SK-N-SH treated with all-trans-retinoic acid at 6 μM for 48 hours (cell line): ENCODE measurements at regions not wholly inside any gene's neighbourhood (a gene's known extent, or its start where the extent isn't known, plus 50 kb on each side); places are given as distances from the start of the nearest gene placed in this dataset.

Experiments
- ATAC-seq: fragments of 200-7000 bp; cut with Tn5 transposase; 3 replicates; pipeline ENCODE4 v1.9.1; 2020; ENCODE audit warnings: mild to moderate bottlenecking, moderate library complexity
- ARNTL ChIP-seq: fragments of 450-650 bp; formaldehyde crosslinking; IDR thresholded peaks from 2 replicates; pipeline ENCODE4 v1.5.0; 2020; ENCODE audit warnings: low read depth, mild to moderate bottlenecking, moderate library complexity, borderline replicate concordance
- BACH2 ChIP-seq: fragments of 250-450 bp; sonication (Bioruptor Pico); IDR thresholded peaks from 2 replicates; pipeline ENCODE4 v1.9.0; 2021; ENCODE audit warnings: mild to moderate bottlenecking, borderline replicate concordance
- CSDC2 ChIP-seq: fragments of 250-450 bp; sonication (Bioruptor Pico); IDR thresholded peaks from 2 replicates; pipeline ENCODE4 v1.5.0; 2020; ENCODE audit warnings: mild to moderate bottlenecking, moderate library complexity
- ESRRG ChIP-seq: fragments of 250-450 bp; sonication (Bioruptor Pico); IDR thresholded peaks from 2 replicates; pipeline ENCODE4 v1.6.1; 2021; ENCODE audit warnings: mild to moderate bottlenecking
- GLIS3 ChIP-seq: fragments of 250-450 bp; sonication (Bioruptor Pico); IDR thresholded peaks from 2 replicates; pipeline ENCODE4 v1.5.0; 2020; ENCODE audit warnings: mild to moderate bottlenecking, moderate library complexity
- ISL1 ChIP-seq: fragments of 250-450 bp; sonication (Bioruptor Pico); IDR thresholded peaks from 2 replicates; pipeline ENCODE4 v2.1.2; 2022; ENCODE audit warnings: mild to moderate bottlenecking, moderate library complexity
- OSR1 ChIP-seq: fragments of 250-450 bp; sonication (Bioruptor Pico); IDR thresholded peaks from 2 replicates; pipeline ENCODE4 v1.8.0; 2022; ENCODE audit warnings: moderate library complexity, mild to moderate bottlenecking, inconsistent platforms
- PPARA ChIP-seq: fragments of 250-450 bp; sonication (Bioruptor Pico); IDR thresholded peaks from 2 replicates; pipeline ENCODE4 v1.5.0; 2020; ENCODE audit warnings: mild to moderate bottlenecking, borderline replicate concordance
- RARB ChIP-seq: fragments of 250-450 bp; sonication (Bioruptor Pico); IDR thresholded peaks from 2 replicates; pipeline ENCODE4 v1.8.0; 2021; ENCODE audit warnings: mild to moderate bottlenecking, moderate library complexity
- SNAI2 ChIP-seq: fragments of 250-450 bp; sonication (Bioruptor Pico); IDR thresholded peaks from 2 replicates; pipeline ENCODE4 v1.5.0; 2020; ENCODE audit warnings: mild to moderate bottlenecking, moderate library complexity
- TOX ChIP-seq: fragments of 250-450 bp; sonication (Bioruptor Pico); IDR thresholded peaks from 2 replicates; pipeline ENCODE4 v1.8.0; 2021; ENCODE audit warnings: mild to moderate bottlenecking, moderate library complexity, borderline replicate concordance
- ZC3H10 ChIP-seq: fragments of 250-450 bp; sonication (Bioruptor Pico); IDR thresholded peaks from 2 replicates; pipeline ENCODE4 v1.5.1; 2021; ENCODE audit warnings: mild to moderate bottlenecking, moderate library complexity
- ZFP3 ChIP-seq: fragments of 250-450 bp; sonication (Bioruptor Pico); IDR thresholded peaks from 2 replicates; pipeline ENCODE4 v1.5.0; 2020; ENCODE audit warnings: mild to moderate bottlenecking, moderate library complexity
- ZFP30 ChIP-seq: fragments of 450-650 bp; formaldehyde crosslinking; IDR thresholded peaks from 2 replicates; pipeline ENCODE4 v1.5.0; 2022; ENCODE audit warnings: mild to moderate bottlenecking, moderate library complexity
- ZNF565 ChIP-seq: fragments of 450-650 bp; formaldehyde crosslinking; conservative IDR thresholded peaks from 2 replicates; pipeline ENCODE4 v1.5.0; 2020; ENCODE audit warnings: low read depth, mild to moderate bottlenecking, moderate library complexity
- ZNF70 ChIP-seq: fragments of 450-650 bp; formaldehyde crosslinking; IDR thresholded peaks from 2 replicates; pipeline ENCODE4 v1.5.0; 2020; ENCODE audit warnings: mild to moderate bottlenecking, moderate library complexity
- ZNF8 ChIP-seq: fragments of 450-650 bp; formaldehyde crosslinking; IDR thresholded peaks from 2 replicates; pipeline ENCODE4 v1.5.0; 2020; ENCODE audit warnings: mild to moderate bottlenecking, moderate library complexity
- TF ChIP-seq, protein P1 (sequence below): fragments of 250-450 bp; sonication (Bioruptor Pico); IDR thresholded peaks from 2 replicates; pipeline ENCODE4 v1.8.0; 2020; ENCODE audit warnings: mild to moderate bottlenecking, moderate library complexity, borderline replicate concordance
- TF ChIP-seq, protein P2 (sequence below): fragments of 250-450 bp; sonication (Bioruptor Pico); IDR thresholded peaks from 2 replicates; pipeline ENCODE4 v1.8.0; 2021; ENCODE audit warnings: low read depth, mild to moderate bottlenecking, moderate library complexity, borderline replicate concordance
- TF ChIP-seq, protein P3 (sequence below): fragments of 250-450 bp; sonication (Bioruptor Pico); IDR thresholded peaks from 2 replicates; pipeline ENCODE4 v1.5.1; 2020; ENCODE audit warnings: low read depth, mild to moderate bottlenecking, moderate library complexity
- TF ChIP-seq, protein P4 (sequence below): fragments of 250-450 bp; sonication (Bioruptor Pico); IDR thresholded peaks from 2 replicates; pipeline ENCODE4 v1.5.1; 2021; ENCODE audit warnings: mild to moderate bottlenecking, moderate library complexity

DNA sequence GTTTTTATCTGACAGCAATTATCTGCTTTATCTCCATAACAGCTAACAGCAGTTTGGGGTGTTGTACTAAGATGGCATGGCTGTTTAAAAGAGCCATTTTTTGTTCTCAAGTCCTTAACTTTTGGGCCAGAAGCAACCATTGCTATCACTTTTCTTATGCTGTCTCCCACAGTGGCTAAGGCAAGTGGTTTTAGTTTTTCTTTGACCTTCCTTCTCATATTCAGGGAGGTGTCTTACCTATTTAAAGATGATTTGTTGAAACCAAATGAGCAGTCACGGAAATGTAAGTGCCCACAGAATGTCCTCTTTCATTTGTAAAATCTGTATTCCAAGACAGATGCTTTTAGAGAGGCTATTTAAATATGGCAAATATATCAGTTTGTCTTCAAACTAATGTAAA, 96.8 kb upstream of the USP15 start (continued):
- TF ChIP-seq, protein P1, sequence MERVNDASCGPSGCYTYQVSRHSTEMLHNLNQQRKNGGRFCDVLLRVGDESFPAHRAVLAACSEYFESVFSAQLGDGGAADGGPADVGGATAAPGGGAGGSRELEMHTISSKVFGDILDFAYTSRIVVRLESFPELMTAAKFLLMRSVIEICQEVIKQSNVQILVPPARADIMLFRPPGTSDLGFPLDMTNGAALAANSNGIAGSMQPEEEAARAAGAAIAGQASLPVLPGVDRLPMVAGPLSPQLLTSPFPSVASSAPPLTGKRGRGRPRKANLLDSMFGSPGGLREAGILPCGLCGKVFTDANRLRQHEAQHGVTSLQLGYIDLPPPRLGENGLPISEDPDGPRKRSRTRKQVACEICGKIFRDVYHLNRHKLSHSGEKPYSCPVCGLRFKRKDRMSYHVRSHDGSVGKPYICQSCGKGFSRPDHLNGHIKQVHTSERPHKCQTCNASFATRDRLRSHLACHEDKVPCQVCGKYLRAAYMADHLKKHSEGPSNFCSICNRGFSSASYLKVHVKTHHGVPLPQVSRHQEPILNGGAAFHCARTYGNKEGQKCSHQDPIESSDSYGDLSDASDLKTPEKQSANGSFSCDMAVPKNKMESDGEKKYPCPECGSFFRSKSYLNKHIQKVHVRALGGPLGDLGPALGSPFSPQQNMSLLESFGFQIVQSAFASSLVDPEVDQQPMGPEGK (CRISPR knock-in tag): no peak
- TF ChIP-seq ARNTL (CRISPR knock-in tag): no peak

DNA sequence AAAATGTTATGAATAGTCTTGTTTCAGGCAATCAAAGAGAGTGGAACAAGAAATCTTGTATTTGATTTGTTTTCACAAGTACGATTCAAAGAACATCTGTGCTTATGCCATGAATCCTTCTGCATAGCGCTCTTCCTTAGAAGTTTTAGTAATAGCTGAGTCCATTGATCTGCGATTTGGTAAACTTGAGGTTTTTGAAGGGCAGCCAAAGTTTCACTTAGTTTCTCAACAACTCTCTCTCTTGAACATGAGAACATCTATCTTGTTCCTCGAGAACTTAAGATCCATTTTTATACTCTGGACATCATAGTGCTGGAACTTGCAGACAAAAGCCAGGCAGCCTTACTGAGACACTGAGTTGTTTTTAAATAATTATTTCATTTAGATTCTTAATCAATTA, 96.2 kb upstream of the USP15 start:
- no peak for ATAC-seq
- TF ChIP-seq ISL1 (CRISPR knock-in tag): no peak
- no peak for TF ChIP-seq ZNF70 (CRISPR knock-in tag)
- no peak for TF ChIP-seq ZFP30
- TF ChIP-seq TOX (CRISPR knock-in tag): no peak
- TF ChIP-seq ZFP3: no peak
- no peak for TF ChIP-seq CSDC2 (CRISPR knock-in tag)
- TF ChIP-seq, protein P1 (CRISPR knock-in tag): no peak
- TF ChIP-seq, protein P2, sequence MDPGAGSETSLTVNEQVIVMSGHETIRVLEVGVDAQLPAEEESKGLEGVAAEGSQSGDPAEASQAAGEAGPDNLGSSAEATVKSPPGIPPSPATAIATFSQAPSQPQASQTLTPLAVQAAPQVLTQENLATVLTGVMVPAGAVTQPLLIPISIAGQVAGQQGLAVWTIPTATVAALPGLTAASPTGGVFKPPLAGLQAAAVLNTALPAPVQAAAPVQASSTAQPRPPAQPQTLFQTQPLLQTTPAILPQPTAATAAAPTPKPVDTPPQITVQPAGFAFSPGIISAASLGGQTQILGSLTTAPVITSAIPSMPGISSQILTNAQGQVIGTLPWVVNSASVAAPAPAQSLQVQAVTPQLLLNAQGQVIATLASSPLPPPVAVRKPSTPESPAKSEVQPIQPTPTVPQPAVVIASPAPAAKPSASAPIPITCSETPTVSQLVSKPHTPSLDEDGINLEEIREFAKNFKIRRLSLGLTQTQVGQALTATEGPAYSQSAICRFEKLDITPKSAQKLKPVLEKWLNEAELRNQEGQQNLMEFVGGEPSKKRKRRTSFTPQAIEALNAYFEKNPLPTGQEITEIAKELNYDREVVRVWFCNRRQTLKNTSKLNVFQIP (CRISPR knock-in tag): no peak
- TF ChIP-seq SNAI2: no peak
- TF ChIP-seq RARB (CRISPR knock-in tag): no peak
- no peak for TF ChIP-seq OSR1 (CRISPR knock-in tag)
- TF ChIP-seq, protein P3, sequence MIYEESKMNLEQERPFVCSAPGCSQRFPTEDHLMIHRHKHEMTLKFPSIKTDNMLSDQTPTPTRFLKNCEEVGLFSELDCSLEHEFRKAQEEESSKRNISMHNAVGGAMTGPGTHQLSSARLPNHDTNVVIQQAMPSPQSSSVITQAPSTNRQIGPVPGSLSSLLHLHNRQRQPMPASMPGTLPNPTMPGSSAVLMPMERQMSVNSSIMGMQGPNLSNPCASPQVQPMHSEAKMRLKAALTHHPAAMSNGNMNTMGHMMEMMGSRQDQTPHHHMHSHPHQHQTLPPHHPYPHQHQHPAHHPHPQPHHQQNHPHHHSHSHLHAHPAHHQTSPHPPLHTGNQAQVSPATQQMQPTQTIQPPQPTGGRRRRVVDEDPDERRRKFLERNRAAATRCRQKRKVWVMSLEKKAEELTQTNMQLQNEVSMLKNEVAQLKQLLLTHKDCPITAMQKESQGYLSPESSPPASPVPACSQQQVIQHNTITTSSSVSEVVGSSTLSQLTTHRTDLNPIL: no peak

DNA sequence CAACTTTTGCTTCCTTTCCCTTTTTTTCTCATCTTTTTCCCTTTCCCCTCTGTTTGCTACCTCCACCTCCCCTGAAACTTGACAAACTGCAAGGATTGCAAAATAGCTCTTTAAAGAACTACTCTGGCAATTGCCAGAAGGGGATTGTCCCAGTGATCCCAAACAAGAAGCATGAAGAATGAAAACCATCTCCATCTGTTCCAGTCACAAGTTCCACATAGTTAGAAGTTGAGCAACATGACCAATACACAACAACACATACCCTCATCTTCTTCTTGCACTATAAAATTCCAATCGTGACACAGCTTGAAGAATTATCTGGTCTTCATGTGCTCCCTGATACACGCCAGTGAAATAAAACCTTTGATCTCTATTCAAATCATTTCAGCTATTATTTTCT, 93.7 kb upstream of the USP15 start:
- ATAC-seq: no peak
- TF ChIP-seq BACH2 (CRISPR knock-in tag): no peak
- TF ChIP-seq ZNF565 (CRISPR knock-in tag): no peak

DNA sequence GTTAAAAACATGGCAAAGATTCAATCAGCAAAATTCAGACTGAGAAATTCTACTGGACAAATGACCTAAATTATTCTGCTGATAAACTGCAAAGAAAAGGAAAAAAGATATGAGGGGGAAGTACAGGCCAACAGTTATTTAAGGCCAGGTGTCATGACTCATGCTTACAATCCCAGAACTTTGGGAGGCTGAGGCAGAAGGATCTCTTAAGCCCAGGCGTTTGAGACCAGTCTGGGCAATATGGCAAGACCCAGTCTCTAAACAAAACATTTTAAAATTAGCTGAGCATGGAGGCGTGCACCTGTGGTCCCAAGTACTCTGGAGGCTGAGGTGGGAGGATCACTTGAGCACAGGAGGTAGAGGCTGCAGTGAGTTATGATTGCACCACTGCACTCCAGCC, 91.8 kb upstream of the USP15 start:
- no peak for ATAC-seq
- TF ChIP-seq ESRRG (CRISPR knock-in tag): no peak
- no peak for TF ChIP-seq ZNF565 (CRISPR knock-in tag)
- TF ChIP-seq ZNF70 (CRISPR knock-in tag): no peak
- TF ChIP-seq, protein P1 (CRISPR knock-in tag): no peak
- TF ChIP-seq ZC3H10 (CRISPR knock-in tag): no peak
- no peak for TF ChIP-seq RARB (CRISPR knock-in tag)
- TF ChIP-seq PPARA: no peak

DNA sequence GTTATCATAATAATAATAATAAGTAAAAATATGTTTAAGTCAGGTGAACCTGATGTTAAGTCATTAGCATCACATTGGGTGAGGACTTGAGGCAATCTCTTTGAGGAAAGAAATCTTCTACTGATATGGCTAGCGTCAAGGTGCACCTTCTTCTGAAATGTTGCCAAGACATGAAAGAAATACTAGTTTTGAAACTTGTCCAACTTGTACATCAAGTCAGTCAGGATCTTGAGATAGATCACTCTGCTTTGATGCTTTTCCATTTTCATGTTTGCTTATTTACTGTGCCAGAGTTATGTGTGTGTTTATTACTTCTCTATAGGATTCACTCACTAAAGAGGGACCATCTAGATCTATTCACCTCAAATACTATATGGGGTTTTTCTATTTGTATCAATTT, 90.0 kb upstream of the USP15 start:
- no peak for ATAC-seq
- TF ChIP-seq CSDC2 (CRISPR knock-in tag) (no peak), GLIS3 (CRISPR knock-in tag) (no peak), BACH2 (CRISPR knock-in tag) (no peak), SNAI2 (no peak), ESRRG (CRISPR knock-in tag) (no peak), OSR1 (CRISPR knock-in tag) (no peak), ZNF70 (CRISPR knock-in tag) (no peak), RARB (CRISPR knock-in tag) (no peak), ARNTL (CRISPR knock-in tag) (no peak), ZNF8 (no peak)
- TF ChIP-seq, protein P1 (CRISPR knock-in tag): no peak
- TF ChIP-seq, protein P4, sequence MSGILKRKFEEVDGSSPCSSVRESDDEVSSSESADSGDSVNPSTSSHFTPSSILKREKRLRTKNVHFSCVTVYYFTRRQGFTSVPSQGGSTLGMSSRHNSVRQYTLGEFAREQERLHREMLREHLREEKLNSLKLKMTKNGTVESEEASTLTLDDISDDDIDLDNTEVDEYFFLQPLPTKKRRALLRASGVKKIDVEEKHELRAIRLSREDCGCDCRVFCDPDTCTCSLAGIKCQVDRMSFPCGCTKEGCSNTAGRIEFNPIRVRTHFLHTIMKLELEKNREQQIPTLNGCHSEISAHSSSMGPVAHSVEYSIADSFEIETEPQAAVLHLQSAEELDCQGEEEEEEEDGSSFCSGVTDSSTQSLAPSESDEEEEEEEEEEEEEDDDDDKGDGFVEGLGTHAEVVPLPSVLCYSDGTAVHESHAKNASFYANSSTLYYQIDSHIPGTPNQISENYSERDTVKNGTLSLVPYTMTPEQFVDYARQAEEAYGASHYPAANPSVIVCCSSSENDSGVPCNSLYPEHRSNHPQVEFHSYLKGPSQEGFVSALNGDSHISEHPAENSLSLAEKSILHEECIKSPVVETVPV (CRISPR knock-in tag): no peak
